ENCODE measurements at regions not wholly inside any gene's neighbourhood (a gene's known extent, or its start where the extent isn't known, plus 50 kb on each side); places are given as distances from the start of the nearest gene placed in this dataset.
"Not testable (repeated sequence)": the region's sequence is repeated elsewhere in the genome, so short reads cannot be mapped to it uniquely, and the experiment has no call there.

GRCh38 chr18:65671621-65672415 lies 79.0 kb upstream of the CDH7 start:
- no peak for DNase-seq

DNA sequence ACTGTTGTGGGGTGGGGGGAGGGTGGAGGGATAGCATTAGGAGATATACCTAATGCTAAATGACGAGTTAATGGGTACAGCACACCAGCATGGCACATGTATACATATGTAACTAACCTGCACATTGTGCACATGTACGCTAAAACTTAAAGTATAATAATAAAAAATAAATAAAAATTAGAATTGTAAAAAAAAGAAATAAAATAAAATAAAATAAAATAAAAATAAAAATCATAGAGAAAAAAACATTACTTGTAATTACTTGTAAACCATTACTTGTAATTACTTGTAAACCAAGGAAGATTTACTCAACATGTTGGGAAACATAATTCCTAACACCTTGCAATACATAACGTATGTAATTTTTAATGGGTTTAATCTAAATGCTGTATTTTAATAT lies 80.7 kb upstream of the CDH7 start:
- DNase-seq: not testable (repeated sequence)

GRCh38 chr18:65661391-65661790 lies 89.4 kb upstream of the CDH7 start:
- no peak for DNase-seq

DNA sequence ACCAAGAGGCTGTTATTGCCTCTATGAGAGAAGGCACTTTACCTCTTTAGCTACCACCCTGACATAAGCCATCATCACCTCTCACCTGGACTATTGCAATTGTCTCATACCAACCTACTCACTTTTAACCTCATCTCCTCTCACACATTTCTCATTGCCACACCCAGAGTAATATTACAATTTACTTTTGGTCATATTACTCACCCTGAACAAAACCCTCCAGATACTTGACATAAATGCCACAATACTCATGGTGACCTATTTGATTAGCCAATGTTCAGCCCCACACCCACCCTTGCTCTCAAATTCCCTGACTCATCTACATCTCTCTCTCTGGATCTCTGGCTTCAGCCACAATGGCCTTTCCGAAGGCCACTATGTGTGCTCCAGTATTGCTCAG lies 90.9 kb upstream of the CDH7 start:
- DNase-seq: no peak

- DNase-seq: no peak
Measured at GRCh38 chr18:65659312-65659711, 91.5 kb upstream of the CDH7 start.

DNA sequence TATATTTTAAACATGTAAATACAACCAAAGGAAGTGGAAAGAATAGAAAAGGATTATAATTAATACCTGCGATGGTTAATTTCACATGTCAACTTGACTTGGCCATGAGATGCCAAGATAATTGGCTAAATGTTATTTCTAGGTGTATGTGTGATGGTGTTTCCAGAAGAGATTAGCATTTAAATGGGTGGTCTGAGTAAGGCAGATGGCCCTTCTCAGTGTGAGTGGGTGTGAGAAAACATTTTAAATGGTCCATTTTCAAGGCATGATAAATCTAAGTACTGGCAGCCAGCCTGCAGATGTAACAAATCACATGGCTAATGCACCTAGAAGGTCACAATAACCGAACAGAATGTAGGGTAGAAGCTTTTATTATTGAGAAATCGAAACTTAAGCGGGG lies 99.6 kb upstream of the CDH7 start:
- no peak for DNase-seq

DNA sequence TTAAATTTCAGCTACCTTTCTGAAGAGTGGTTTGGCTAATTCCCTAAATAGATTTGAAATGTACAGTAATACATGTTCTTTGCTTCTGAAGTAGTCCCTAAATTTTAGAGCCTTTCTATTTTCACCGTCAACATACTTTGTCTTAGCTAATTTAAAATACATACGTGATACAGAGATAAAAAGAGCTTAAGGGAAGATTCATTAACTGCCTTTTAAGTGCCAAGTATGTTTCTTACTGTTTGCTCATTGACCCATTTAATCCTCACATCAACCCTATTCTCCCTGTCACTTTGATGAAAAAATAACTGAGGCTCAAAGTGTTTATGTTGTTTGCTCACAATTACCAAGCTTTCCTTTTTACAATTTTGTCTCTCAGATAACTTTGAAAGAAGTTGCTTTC lies 118.6 kb upstream of the CDH7 start:
- no peak for DNase-seq

GRCh38 chr18:65631766-65632165 lies 119.0 kb upstream of the CDH7 start:
- DNase-seq: no peak

- no peak for DNase-seq
Measured at GRCh38 chr18:65628390-65628789, 122.4 kb upstream of the CDH7 start.

DNA sequence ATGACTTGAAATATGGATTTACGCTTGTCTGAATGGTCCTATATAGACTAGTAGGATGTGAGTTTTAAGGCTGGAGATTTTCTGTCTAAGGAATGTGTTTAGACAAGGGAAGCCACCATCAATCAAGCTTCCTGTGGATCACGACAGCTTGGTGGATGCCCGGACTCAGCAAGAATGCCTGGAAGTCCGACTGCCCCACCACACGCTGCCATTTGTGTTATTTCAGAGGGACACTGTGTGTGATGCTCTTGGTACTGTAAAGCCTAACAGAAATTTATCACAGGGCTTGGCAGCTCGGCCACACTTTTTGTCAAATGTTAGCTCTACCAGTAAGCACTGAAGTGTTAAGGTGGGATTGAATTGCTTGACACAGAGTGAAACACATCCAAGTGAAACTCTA lies 127.1 kb upstream of the CDH7 start:
- DNase-seq: no peak

- DNase-seq: no peak
Measured at GRCh38 chr18:65622436-65622835, 128.4 kb upstream of the CDH7 start.

DNA sequence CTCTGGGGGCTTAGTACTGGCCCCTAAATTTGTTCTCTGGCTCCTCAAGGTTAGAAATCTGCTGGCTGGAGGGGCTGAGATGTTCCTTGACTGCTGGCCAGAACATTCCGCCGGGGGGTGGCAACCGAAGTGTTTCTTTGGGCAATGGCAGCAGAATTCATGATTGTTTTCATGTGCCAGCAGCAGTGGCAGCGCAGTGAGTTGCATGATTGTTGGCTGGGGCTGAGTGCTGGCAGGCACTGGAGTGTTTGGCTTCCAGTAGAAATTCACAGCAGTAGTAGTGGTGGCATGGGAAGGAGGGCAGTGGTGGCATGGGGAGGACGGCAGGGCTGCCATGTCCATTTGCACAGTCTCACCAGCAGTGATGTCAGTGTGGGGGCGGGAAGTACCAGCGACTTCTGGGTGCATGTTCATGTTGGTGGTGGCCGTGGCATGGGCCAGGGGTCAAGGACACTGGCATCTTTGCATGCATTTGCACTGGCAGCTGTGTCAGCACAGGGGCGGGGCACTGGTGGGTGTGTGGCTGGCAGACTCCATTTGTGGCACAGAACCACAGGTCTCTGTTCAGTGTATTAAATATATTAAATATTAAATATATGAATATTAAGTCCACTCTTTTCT lies 130.6 kb upstream of the CDH7 start:
- no peak for DNase-seq

DNA sequence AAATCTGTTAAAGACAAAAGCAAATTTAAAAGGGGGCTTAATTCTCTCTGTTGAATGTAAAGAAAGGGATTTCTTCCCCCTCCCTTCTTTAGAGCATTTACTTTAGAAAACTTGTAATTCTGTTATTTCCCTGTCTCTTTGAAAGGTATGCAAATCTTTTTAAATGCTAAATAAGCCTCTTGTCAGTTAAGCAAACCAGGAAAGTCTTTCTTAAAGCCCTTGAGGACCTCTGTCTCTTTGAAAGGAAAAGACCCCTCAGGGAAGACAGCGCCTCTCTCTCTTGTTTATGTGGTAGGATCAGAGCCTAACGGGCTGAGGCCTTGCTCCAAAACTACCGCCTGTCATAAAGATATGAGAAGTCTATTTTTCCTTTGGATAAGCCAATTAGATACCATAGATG lies 139.9 kb upstream of the CDH7 start:
- DNase-seq: no peak

GRCh38 chr18:65608471-65608870 lies 142.3 kb upstream of the CDH7 start:
- no peak for DNase-seq

DNA sequence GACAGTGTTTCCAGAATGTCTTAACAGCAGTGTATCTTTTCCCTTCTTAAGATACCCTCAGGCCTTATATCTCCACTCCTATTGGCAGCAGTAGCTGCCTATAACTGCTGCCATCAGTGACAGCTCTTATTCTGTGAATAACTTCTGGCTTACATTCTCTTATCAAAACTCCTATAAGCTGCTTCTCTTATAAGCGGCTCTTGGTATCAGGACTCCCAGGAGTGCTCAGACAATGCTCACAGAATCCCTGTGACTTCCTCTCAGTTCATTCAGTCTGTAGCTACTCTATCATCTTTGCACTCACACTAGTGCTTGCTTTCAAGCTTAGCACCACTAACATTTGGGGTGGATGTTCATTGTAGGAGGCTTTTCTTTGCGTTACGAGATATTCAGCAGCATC lies 143.7 kb upstream of the CDH7 start:
- no peak for DNase-seq

- DNase-seq: no peak
Measured at GRCh38 chr18:65606551-65607130, 144.2 kb upstream of the CDH7 start.

GRCh38 chr18:65605352-65605751 lies 145.5 kb upstream of the CDH7 start:
- not testable (repeated sequence) for DNase-seq

DNA sequence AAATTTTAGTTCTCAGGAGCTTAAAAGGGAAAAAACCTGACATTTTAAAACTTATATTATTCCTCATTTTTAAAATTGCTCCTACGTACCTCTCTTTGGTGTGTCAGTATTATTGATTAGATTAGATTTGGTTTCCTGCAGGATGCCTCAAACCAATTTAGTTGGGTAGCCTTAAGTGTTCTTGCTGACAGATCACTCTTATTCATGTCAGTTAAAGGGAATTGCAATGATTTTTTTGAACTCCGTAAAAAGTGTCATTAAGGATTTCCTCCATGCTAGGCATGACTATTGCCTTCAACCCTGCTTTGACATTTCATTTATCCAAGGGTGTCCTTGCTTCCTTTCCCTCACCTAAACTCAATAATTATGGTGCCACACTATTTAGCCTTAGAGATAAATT lies 149.0 kb upstream of the CDH7 start:
- no peak for DNase-seq

GRCh38 chr18:65592435-65592834 lies 158.4 kb upstream of the CDH7 start:
- DNase-seq: no peak

DNA sequence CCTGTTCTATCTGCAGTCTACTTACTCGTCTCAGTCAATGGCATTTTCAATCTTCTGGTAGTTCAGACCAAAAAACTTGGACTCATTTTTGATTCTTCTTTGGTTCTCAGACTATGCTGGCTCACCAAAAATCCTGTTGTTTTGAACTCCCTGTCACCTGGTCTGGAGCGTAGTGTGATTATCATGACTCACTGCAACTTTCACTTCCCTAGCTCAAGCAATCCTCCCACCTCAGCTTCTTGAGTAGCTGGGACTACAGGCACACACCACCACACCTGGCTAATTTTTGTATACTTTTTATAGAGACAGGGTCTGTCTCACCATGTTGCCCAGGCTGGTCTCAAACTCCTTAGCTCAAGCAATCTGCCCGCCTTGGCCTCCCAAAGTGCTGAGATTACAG lies 163.3 kb upstream of the CDH7 start:
- DNase-seq: no peak

DNA sequence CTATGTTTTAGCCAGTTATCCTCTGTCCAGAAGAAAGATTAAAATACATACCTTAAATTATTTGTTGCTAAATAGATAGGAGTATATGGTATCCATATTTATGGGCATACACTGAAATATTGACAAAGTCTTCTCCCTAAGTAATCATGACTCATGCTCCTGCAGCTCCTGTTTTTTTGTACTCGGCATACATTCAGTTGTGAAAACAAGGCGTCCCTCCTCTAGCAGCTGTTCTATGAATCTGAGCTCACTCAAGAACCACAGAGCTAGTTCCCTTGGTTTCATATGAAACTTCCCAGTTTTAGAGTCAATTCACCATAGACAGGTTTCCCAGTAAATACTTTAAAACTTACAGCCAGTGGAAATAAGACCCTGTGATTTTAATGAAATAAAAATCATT lies 168.7 kb upstream of the CDH7 start:
- not testable (repeated sequence) for DNase-seq

GRCh38 chr18:65568866-65569265 lies 181.9 kb upstream of the CDH7 start:
- DNase-seq: no peak

DNA sequence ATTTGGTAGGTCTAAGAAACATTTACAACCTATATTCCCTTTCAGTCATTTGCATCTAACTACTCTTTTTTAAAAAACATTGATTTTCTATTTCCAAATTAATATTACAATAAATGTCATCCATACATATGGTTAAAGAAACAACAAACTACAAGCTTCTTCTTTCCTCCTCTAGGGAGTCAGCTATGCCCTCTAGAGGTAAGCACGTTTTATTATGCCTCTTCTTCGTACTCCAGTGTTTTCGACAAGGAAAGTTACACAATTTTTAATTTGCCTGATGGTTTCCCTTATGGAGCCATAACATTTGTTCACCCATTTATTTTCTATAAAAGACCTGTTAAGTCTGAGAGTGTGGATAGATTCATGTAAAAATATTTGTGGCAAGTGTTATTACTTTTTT lies 183.4 kb upstream of the CDH7 start:
- peak; percentile 1 for DNase-seq

DNA sequence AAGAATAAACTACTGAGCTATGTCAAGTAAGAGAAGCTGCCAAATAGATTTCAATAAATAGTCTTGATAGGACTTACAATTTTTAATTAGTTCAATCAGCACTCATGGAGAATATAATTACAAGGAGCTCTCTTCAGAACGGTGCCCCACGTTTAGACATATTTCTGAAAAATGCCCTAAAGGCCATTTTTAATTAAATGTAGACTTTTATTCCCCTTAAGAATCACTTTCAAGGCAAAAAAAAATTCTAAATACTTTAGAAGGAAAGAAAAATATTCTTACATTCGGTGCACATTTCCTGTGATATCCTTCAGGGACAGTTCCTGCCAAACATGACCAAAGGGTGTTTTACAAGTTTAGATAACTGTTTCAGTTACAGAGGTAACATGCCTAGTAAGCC lies 202.5 kb upstream of the CDH7 start:
- no peak for DNase-seq

All from muscle of arm (tissue), 1 donor.